Osteoblast (primary cell): ENCODE measurements at regions not wholly inside any gene's neighbourhood (a gene's known extent, or its start where the extent isn't known, plus 50 kb on each side); places are given as distances from the start of the nearest gene placed in this dataset.
A peak's percentile ranks its signal among the peaks of the same experiment; 100 is the strongest.

ENCODE experiments used
- DNase-seq: peaks from one replicate; pipeline ENCODE4 v3.0.0; 2011; ENCODE audit warnings: low spot score, mixed read lengths; ENCODE audit not compliant: insufficient read length; ENCODE audit errors: missing footprints
- H2AFZ ChIP-seq: 2 replicates; pipeline ENCODE4 v1.6.0; 2011; ENCODE audit warnings: mild to moderate bottlenecking, low read length
- H3K27ac ChIP-seq: 2 replicates; pipeline ENCODE4 v1.5.1; 2011; ENCODE audit warnings: mild to moderate bottlenecking, low read depth, low read length, moderate library complexity
- H3K27me3 ChIP-seq: 2 replicates; pipeline ENCODE4 v1.6.0; 2012; ENCODE audit warnings: mild to moderate bottlenecking, control low read depth, inconsistent platforms, low read length, moderate library complexity; ENCODE audit not compliant: insufficient read depth
- H3K36me3 ChIP-seq: 2 replicates; pipeline ENCODE4 v1.5.1; 2011; ENCODE audit warnings: mild to moderate bottlenecking, low read length, control low read depth, moderate library complexity; ENCODE audit not compliant: insufficient read depth
- H3K4me1 ChIP-seq: 2 replicates; pipeline ENCODE4 v1.5.1; 2011; ENCODE audit warnings: mild to moderate bottlenecking, low read length, control low read depth, moderate library complexity; ENCODE audit not compliant: insufficient read depth
- H3K4me2 ChIP-seq: 2 replicates; pipeline ENCODE4 v1.6.0; 2011; ENCODE audit warnings: mild to moderate bottlenecking, low read length; ENCODE audit not compliant: insufficient read depth
- H3K4me3 ChIP-seq: fragments of 200-600 bp; sonication (generic); 3 replicates; pipeline ENCODE4 v1.5.1; 2012; ENCODE audit warnings: mild to moderate bottlenecking, low read length, inconsistent platforms; ENCODE audit not compliant: insufficient read depth
- H3K79me2 ChIP-seq: 2 replicates; pipeline ENCODE4 v1.6.0; 2012; ENCODE audit warnings: mild to moderate bottlenecking, low read length, control low read depth, inconsistent platforms; ENCODE audit not compliant: insufficient read depth
- H3K9me3 ChIP-seq: 2 replicates; pipeline ENCODE4 v1.5.1; 2011; ENCODE audit warnings: low read depth, low read length, control low read depth
- H4K20me1 ChIP-seq: 2 replicates; pipeline ENCODE4 v1.6.0; 2012; ENCODE audit warnings: mild to moderate bottlenecking, low read length, control low read depth; ENCODE audit not compliant: insufficient read depth
- CTCF ChIP-seq: IDR thresholded peaks from 2 replicates; pipeline ENCODE4 v1.5.1; 2011; ENCODE audit warnings: mild to moderate bottlenecking, low read depth, low read length, moderate library complexity; ENCODE audit errors: extremely low read depth

GRCh38 chr13:85564598-85564997, 234.6 kb downstream of the SLITRK6 start:
- Histone ChIP-seq H4K20me1 (no peaks in the 10 kb centered on the region), H3K4me1 (no peaks in the 10 kb centered on the region), H3K36me3 (no peaks in the 10 kb centered on the region), H3K4me2 (no peak overlapping the region), H3K4me3 (no peak overlapping the region), H3K79me2 (no peaks in the 10 kb centered on the region), H3K27me3 (no peaks in the 10 kb centered on the region), H2AFZ (no peak overlapping the region), H3K27ac (no peak overlapping the region), H3K9me3 (no peaks in the 10 kb centered on the region)
- no peak for DNase-seq
- no peak for TF ChIP-seq CTCF

- Histone ChIP-seq H3K9me3 (no peaks in the 10 kb centered on the region), H3K27ac (no peak overlapping the region), H3K36me3 (no peaks in the 10 kb centered on the region), H2AFZ (no peak overlapping the region), H3K79me2 (no peaks in the 10 kb centered on the region), H3K4me3 (no peak overlapping the region), H4K20me1 (no peaks in the 10 kb centered on the region), H3K4me2 (no peak overlapping the region), H3K4me1 (no peaks in the 10 kb centered on the region), H3K27me3 (no peaks in the 10 kb centered on the region)
- no peak for TF ChIP-seq CTCF
- DNase-seq = no peak
Observed at GRCh38 chr13:85562282-85562681, 236.9 kb downstream of the SLITRK6 start.

- Histone ChIP-seq H3K27ac (no peak overlapping the region), H3K79me2 (no peaks in the 10 kb centered on the region), H3K9me3 (no peaks in the 10 kb centered on the region), H3K36me3 (no peaks in the 10 kb centered on the region), H4K20me1 (no peaks in the 10 kb centered on the region), H3K27me3 (no peaks in the 10 kb centered on the region), H3K4me3 (no peak overlapping the region), H2AFZ (peak overlapping the region; percentile 12), H3K4me2 (no peak overlapping the region), H3K4me1 (no peaks in the 10 kb centered on the region)
- DNase-seq = no peak
- no peak for TF ChIP-seq CTCF
Observed at GRCh38 chr13:85557691-85558467, 241.3 kb downstream of the SLITRK6 start.

GRCh38 chr13:85551012-85551411, 248.2 kb downstream of the SLITRK6 start:
- Histone ChIP-seq H4K20me1 (no peaks in the 10 kb centered on the region), H3K27me3 (no peaks in the 10 kb centered on the region), H2AFZ (no peak overlapping the region), H3K9me3 (peaks cover 2% of the 10 kb centered on the region), H3K27ac (no peak overlapping the region), H3K4me1 (no peaks in the 10 kb centered on the region), H3K36me3 (no peaks in the 10 kb centered on the region), H3K79me2 (no peaks in the 10 kb centered on the region), H3K4me2 (no peak overlapping the region), H3K4me3 (no peak overlapping the region)
- TF ChIP-seq CTCF = no peak
- no peak for DNase-seq
